Hindlimb muscle (tissue), 1 donor: ENCODE measurements at regions not wholly inside any gene's neighbourhood (a gene's known extent, or its start where the extent isn't known, plus 50 kb on each side); places are given as distances from the start of the nearest gene placed in this dataset.
"Not testable (repeated sequence)": the region's sequence is repeated elsewhere in the genome, so short reads cannot be mapped to it uniquely, and the experiment has no call there.

ENCODE experiments used
- DNase-seq: peaks from one replicate; pipeline ENCODE4 v3.0.0-alpha.2; 2013

DNA sequence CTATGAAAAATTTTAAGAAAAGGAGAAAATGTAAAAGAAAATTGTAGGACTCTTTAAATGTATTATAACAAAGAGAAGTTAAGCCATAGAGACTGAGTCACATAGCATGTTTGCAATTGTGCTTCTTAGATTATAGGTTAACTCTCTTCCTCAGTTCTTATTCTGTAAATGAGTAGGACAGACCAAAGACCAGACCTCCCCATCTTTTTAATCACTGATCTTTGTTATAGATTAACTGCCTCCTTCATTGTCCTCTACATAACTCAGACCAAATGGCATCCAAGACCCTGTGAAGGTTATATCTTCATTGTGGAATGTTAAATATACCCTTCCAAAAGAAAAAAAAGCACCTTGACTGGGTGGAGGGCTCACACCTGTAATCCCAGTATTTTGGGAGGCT lies 316.9 kb upstream of the LRRTM4 start:
- DNase-seq: no peak

DNA sequence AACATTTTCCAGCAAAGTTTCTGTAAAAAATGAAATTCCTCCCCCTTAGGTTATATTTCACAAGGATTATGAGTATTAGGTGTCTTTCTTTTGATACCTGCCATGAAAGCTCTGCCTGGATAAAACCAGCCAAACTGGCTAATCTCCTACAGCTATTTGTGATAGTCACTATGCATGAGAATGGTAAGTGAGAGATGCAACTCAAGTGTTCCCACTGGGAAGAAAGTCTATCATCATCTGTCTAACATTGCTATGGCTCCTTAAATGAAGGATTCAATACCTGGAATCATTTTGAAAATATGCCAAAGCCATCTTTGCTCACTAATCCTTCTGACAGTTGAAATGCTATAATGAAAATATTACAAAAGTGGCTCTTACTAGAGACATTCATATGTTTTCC lies 339.9 kb upstream of the LRRTM4 start:
- no peak for DNase-seq

DNA sequence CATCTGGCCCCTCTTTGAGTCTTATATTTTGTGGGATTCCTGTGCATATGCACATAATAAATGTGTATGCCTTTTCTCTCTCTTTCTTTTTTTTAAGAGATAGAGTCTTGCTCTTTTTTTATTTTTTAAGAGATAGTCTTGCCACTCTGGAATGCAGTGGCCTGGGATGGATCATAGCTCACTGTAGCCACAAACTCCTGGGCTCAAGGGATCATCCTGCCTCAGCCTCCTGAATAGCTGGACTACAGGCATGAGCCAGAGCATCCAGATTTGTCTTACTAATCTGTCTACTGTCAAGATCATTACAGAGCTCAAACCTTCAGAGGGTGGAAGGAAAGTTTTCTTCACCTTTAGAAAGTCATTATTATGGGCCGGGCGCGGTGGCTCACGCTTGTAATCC lies 342.2 kb upstream of the LRRTM4 start:
- no peak for DNase-seq

DNA sequence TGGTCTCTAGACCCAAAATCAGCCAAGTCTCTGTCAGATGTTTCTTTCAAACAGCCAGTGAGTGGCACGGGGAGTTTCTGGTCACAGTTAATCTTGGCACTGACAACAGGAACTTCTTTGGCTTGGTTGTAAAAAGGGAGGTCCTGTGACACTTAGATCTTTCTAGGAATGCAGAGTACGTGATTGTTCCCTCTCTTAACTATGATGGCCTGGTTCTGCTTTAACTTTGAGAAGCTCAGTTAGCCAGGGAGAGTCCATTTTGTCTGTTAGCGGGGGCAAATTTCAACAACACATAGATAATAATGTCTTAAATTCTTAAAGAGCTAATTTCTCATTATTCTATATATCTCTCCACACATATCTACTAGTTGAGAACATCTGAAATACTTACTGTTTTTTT lies 344.5 kb upstream of the LRRTM4 start:
- no peak for DNase-seq

DNA sequence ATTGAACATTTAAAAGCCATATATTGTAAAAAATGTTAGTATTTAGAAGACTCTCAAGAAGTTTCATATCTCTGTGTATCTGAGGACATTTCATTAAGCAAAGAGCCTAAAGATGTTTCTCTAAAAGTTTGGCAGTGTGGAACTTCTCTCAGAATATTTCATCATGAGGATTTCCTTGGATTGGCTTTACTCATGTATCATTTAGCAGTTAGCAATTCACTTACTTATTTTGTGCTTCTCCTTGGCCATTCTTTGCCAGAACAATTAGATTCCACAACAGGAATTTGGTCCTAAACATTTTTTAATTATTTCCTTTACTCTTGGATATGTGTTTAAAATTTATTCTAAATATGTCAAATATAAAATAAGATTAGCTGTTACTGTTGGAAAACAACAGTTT lies 345.0 kb upstream of the LRRTM4 start:
- no peak for DNase-seq

DNA sequence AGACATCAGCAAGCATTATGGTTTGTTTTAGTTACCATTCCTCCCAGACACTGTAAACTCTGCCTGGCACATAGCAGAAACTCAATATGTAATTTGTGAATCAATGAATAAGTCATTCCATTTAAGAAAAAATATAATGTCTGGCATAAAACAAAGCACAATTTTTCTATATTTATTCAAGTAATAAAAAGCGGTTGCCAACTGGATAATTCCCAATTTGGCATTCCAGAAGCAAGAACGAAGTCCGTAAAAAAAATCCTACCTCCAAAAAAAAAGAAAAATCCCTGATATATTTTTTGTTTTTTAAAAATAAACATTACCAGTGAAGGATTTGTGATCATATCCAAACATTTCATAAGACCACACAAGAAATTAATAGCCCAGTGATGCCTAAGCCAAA lies 351.3 kb upstream of the LRRTM4 start:
- DNase-seq: peak; percentile 10

GRCh38 chr2:77900211-77900610 lies 378.0 kb upstream of the LRRTM4 start:
- not testable (repeated sequence) for DNase-seq

GRCh38 chr2:77910136-77910535 lies 388.0 kb upstream of the LRRTM4 start:
- no peak for DNase-seq

DNA sequence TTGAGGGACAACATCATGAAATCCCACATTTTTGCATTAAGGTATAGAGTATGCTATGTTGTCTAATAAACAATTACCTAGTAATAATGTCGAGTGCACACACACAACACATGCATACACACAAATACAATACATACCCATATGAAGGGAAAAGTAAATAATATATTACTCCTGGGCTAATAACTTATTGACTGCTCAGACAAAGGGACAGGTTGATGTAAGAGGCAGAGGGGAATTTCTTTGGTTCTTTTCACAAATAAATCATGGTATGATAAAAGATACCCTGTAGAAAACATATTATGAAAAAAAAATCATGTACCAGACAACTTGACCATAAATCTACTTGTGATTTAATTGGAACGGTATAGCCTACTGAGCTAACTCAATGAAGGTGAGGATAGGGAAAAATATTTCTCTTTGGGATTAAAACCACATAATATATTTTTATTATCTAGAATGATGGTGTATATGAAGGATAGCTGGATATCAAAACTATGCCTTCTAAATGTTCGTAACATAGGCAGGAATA lies 398.7 kb upstream of the LRRTM4 start:
- no peak for DNase-seq

DNA sequence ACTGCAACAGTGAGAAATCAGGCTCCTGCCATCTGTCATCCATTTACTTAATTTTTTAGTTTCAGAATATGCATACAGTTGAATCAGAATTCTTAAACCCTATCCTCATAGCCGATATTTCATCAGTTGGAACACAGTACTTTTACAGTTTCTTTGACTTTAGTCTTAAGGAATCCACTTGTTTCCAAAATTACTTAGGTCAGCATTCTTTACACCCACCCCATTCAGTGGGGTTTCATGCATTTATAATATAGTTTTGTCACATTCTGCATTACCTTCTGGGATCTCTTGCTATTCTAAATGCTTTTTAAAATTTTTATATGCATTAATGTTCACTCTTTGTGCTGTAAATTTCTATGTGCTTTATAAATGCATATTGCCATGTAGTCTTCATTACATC lies 400.4 kb upstream of the LRRTM4 start:
- DNase-seq: peak; percentile 0

DNA sequence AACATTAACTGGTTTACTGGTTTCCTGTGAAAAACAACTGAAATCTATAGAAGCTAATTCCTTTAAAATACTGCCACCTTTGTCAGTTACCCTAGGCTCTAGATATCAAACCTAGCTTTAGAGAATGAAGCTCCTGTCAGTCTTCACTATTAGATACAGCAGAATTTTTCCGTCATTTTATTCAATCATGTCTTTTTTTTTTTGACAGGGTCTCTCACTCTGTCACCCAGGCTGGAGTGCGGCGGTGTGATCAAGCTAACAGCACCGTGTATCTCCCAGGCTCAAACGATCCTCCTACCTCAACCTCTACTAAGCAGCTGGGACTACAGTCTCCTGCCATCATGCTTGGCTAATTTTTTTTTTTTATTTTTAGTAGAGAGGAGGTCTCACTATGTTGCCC lies 415.2 kb upstream of the LRRTM4 start:
- DNase-seq: no peak

- DNase-seq: no peak
These were observed 416.3 kb upstream of the LRRTM4 start for GRCh38 chr2:77938462-77938861.

DNA sequence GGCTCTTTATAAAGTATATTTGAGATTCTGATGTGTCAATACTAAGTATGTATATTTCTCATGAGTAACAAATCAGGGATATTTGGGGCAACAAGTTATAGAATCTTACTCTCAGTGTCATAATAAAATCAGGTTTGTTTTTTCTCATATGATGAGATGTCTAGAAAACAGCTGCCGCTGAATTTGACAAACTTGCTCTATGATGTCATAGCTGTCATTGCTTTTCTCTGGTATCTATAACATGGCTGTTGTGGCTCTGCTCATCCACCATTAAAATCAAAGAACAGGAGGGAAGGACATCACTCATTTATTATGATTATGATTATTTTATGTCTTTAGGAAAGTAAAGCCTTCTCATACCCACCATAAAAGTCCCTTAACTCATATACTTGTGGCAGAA lies 417.2 kb upstream of the LRRTM4 start:
- DNase-seq: no peak

GRCh38 chr2:77939801-77940200 lies 417.6 kb upstream of the LRRTM4 start:
- DNase-seq: no peak

DNA sequence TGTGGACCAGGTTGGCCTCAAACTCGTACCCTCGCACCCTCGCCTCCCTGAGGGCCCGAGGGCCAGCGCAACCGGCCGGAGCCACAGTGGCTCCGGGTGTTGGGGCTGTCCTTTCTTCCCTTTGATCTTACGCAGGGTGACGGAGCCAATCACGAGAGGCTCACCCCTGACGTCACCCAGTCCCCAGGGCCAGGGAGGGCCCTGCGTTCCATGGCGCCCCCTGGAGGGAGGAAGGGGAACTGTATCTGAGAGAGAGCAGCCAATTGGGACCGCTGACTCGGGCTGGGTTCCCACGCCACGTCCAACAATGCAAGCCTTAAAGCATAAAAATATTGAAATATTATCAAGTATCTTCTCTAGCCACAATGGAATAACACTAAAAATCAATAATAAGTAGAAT lies 432.8 kb upstream of the LRRTM4 start:
- no peak for DNase-seq

DNA sequence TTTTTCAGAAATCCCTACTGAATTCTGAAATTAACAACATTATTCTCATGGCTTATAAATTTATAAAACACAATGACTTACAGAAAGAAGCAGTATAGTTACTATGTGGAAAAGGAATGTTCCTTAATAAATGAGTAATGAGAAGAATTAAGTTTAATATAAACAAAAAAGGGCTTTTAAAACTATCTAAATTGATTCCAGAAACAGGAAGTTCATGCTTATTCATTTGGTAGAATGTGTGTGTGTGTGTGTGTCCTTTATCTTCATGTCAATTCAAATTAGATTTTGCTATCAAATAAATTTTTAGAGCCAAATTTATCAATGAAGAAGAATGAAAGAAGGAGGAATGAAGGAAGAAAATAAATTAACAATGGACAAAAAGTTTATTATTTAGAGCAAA lies 440.8 kb upstream of the LRRTM4 start:
- no peak for DNase-seq

DNA sequence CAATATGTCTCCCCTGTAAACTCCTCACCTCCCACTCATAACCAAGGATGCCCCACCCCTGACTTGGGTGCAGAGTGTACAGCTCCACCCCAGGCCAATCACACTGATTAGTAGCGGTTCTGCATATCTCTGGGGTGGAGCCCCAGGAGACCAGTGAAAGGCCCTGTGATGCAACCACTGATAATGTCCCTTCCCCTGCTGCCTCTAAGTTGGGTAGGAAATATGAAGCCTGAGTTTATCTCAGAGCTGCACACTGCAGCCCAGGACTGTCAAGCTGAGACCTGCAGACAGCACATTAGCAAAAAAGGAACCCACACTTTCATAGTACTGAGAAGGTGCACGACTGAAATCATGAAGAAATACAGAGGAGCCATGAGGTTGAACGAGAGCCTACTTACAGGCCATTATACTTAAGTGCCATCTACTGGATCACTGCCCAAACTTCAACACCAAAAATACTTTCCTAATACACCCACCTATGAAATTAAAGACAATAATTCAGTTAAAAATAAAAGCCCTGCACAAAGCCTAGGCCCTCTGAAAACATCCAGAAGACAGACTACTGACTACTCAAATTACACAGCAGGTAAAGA lies 455.4 kb upstream of the LRRTM4 start:
- DNase-seq: no peak

- no peak for DNase-seq
These were observed 473.0 kb upstream of the LRRTM4 start for GRCh38 chr2:77995161-77995560.

- DNase-seq: no peak
These were observed 477.2 kb upstream of the LRRTM4 start for GRCh38 chr2:77999376-77999775.

- DNase-seq: no peak
These were observed 487.1 kb upstream of the LRRTM4 start for GRCh38 chr2:78009289-78009688.

- no peak for DNase-seq
These were observed 489.1 kb upstream of the LRRTM4 start for GRCh38 chr2:78011251-78011650.

GRCh38 chr2:78020491-78020890 lies 498.3 kb upstream of the LRRTM4 start:
- DNase-seq: no peak

- DNase-seq: no peak
These were observed 501.2 kb upstream of the LRRTM4 start for GRCh38 chr2:78023356-78023755.

DNA sequence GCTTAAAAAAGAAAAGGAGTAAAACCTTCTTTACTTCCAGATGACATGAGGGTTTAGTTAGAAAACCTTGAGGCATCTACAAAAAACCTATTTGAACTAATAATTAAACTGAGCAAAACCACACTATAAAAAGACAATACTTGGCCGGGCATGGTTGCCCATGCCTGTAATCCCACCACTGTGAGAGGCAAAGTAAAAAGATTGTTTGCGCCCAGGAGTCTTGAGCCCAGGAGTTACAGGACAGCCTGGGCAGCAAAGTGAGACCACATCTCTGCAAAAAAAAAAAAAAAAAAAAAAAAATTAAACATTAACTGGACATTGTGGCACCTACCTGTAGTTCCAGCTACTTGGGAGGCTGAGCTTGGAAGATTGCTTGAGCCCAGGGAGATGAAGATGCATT lies 502.8 kb upstream of the LRRTM4 start:
- DNase-seq: no peak

DNA sequence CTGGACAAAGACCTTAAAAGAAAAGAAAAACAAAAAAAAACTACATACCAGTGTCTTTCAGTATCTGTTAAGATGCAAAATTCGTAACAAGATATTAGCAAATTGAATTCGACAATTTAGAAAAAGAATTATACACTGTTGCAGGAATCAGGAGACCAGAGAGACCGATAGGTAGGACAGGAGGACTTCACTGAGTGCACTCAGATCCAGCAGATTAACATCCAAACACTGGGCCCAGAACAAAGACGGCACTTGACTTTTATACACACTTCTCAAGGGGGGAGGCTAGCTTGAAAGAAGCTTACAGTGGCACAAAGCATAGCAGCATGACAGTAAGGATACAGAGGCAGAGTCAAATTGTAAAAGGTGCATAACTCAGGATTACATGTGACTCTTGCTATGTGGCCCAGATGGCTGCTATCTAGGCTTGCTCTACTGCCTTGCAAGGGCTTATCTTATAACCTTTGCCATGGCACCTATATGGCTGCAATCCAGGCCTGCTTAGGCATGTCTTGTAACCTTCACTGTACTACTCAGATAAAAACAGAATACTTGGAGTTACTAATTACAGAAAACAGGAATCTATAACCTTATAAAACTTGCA lies 507.3 kb upstream of the LRRTM4 start:
- no peak for DNase-seq
